ENCODE measurements at regions not wholly inside any gene's neighbourhood (a gene's known extent, or its start where the extent isn't known, plus 50 kb on each side); places are given as distances from the start of the nearest gene placed in this dataset.

GRCh38 chr3:104989878-104990277, 376.8 kb upstream of the ALCAM start:
- H3K4me3 ChIP-seq (ENCODE audit: low read length in 2 of 2): no peak overlapping the region
- no CpG with 5 or more reads among the region's 1 CpG for WGBS, 2 donors (ENCODE audit: extremely low coverage in 2 of 2, insufficient read length in 2 of 2, insufficient replicate concordance in 1 of 2)
- no peak overlapping the region for H3K23ac ChIP-seq (ENCODE audit: low read depth, low read length, poor library complexity)
- no peak overlapping the region for H3K4ac ChIP-seq (ENCODE audit: low read length)
- no peak overlapping the region for H3K9ac ChIP-seq (ENCODE audit: low read depth, low read length, poor library complexity)
- no peak overlapping the region for H3K27ac ChIP-seq (replicated peaks; ENCODE audit: low read length)
- no peak overlapping the region for H3K14ac ChIP-seq (ENCODE audit: low read length)
- no peak overlapping the region for H3K4me2 ChIP-seq (ENCODE audit: insufficient read depth, low read length, poor library complexity, severe bottlenecking)
- no peak overlapping the region for H2BK15ac ChIP-seq (ENCODE audit: low read length)
- no peaks in the 10 kb centered on the region for H3K27me3 ChIP-seq (ENCODE audit: control insufficient read depth in 3 of 3, insufficient read depth in 3 of 3, low read depth in 1 of 3, low read length in 3 of 3)
- no peak overlapping the region for H2BK5ac ChIP-seq (ENCODE audit: low read length)
- H3K4me1 ChIP-seq (ENCODE audit: control insufficient read depth in 2 of 2, insufficient read depth in 1 of 2, low read depth in 1 of 2, low read length in 2 of 2): no peaks in the 10 kb centered on the region
- H4K91ac ChIP-seq (ENCODE audit: low read depth, low read length, poor library complexity): no peak overlapping the region
- no peak overlapping the region for H2BK120ac ChIP-seq (ENCODE audit: low read depth, low read length)
- no peak overlapping the region for H2AK5ac ChIP-seq (ENCODE audit: low read depth, low read length)
- no peak overlapping the region for H3K18ac ChIP-seq (ENCODE audit: low read length)
- no peak overlapping the region for H4K8ac ChIP-seq (ENCODE audit: low read depth, low read length)
- no peak overlapping the region for H2BK12ac ChIP-seq (ENCODE audit: low read length)
- no peak overlapping the region for H2AFZ ChIP-seq (ENCODE audit: low read length)
- no peaks in the 10 kb centered on the region for H3K79me1 ChIP-seq (ENCODE audit: low read depth, low read length)
- no peak for DNase-seq (ENCODE audit: low spot score)
- no peaks in the 10 kb centered on the region for H3K36me3 ChIP-seq (replicated peaks in 1 of 2; ENCODE audit: control insufficient read depth in 2 of 2, insufficient read depth in 2 of 2, low read length in 2 of 2)
- no peaks in the 10 kb centered on the region for H3K9me3 ChIP-seq (replicated peaks in 1 of 2; ENCODE audit: control insufficient read depth in 2 of 2, insufficient read depth in 1 of 2, low read depth in 1 of 2, low read length in 2 of 2)

GRCh38 chr3:104990758-104991157, 376.0 kb upstream of the ALCAM start:
- H3K23ac ChIP-seq (ENCODE audit: low read depth, low read length, poor library complexity): no peak overlapping the region
- no peak overlapping the region for H3K27ac ChIP-seq (replicated peaks; ENCODE audit: low read length)
- no peak overlapping the region for H4K91ac ChIP-seq (ENCODE audit: low read depth, low read length, poor library complexity)
- no peak for DNase-seq (ENCODE audit: low spot score)
- H2BK15ac ChIP-seq (ENCODE audit: low read length): no peak overlapping the region
- H2BK5ac ChIP-seq (ENCODE audit: low read length): no peak overlapping the region
- no peak overlapping the region for H3K14ac ChIP-seq (ENCODE audit: low read length)
- H2AFZ ChIP-seq (ENCODE audit: low read length): no peak overlapping the region
- no peaks in the 10 kb centered on the region for H3K4me1 ChIP-seq (ENCODE audit: control insufficient read depth in 2 of 2, insufficient read depth in 1 of 2, low read depth in 1 of 2, low read length in 2 of 2)
- no peak overlapping the region for H3K9ac ChIP-seq (ENCODE audit: low read depth, low read length, poor library complexity)
- no peak overlapping the region for H3K18ac ChIP-seq (ENCODE audit: low read length)
- H3K4me3 ChIP-seq (ENCODE audit: low read length in 2 of 2): no peak overlapping the region
- H4K8ac ChIP-seq (ENCODE audit: low read depth, low read length): no peak overlapping the region
- no peak overlapping the region for H2BK12ac ChIP-seq (ENCODE audit: low read length)
- WGBS, 2 donors (ENCODE audit: extremely low coverage in 2 of 2, insufficient read length in 2 of 2, insufficient replicate concordance in 1 of 2): no CpG with 5 or more reads among the region's 2 CpGs
- H3K9me3 ChIP-seq (replicated peaks in 1 of 2; ENCODE audit: control insufficient read depth in 2 of 2, insufficient read depth in 1 of 2, low read depth in 1 of 2, low read length in 2 of 2): no peaks in the 10 kb centered on the region
- no peak overlapping the region for H3K4ac ChIP-seq (ENCODE audit: low read length)
- H3K79me1 ChIP-seq (ENCODE audit: low read depth, low read length): no peaks in the 10 kb centered on the region
- no peak overlapping the region for H2AK5ac ChIP-seq (ENCODE audit: low read depth, low read length)
- no peak overlapping the region for H2BK120ac ChIP-seq (ENCODE audit: low read depth, low read length)
- no peak overlapping the region for H3K4me2 ChIP-seq (ENCODE audit: insufficient read depth, low read length, poor library complexity, severe bottlenecking)
- no peaks in the 10 kb centered on the region for H3K27me3 ChIP-seq (ENCODE audit: control insufficient read depth in 3 of 3, insufficient read depth in 3 of 3, low read depth in 1 of 3, low read length in 3 of 3)
- H3K36me3 ChIP-seq (replicated peaks in 1 of 2; ENCODE audit: control insufficient read depth in 2 of 2, insufficient read depth in 2 of 2, low read length in 2 of 2): no peaks in the 10 kb centered on the region

- H3K36me3 ChIP-seq (replicated peaks in 1 of 2; ENCODE audit: control insufficient read depth in 2 of 2, insufficient read depth in 2 of 2, low read length in 2 of 2): no peaks in the 10 kb centered on the region
- no peaks in the 10 kb centered on the region for H3K4me1 ChIP-seq (ENCODE audit: control insufficient read depth in 2 of 2, insufficient read depth in 1 of 2, low read depth in 1 of 2, low read length in 2 of 2)
- H4K91ac ChIP-seq (ENCODE audit: low read depth, low read length, poor library complexity): no peak overlapping the region
- H4K8ac ChIP-seq (ENCODE audit: low read depth, low read length): no peak overlapping the region
- no peak overlapping the region for H3K18ac ChIP-seq (ENCODE audit: low read length)
- no peak overlapping the region for H3K27ac ChIP-seq (replicated peaks; ENCODE audit: low read length)
- no peak overlapping the region for H2BK5ac ChIP-seq (ENCODE audit: low read length)
- H2BK120ac ChIP-seq (ENCODE audit: low read depth, low read length): no peak overlapping the region
- H3K4me3 ChIP-seq (ENCODE audit: low read length in 2 of 2): no peak overlapping the region
- H3K79me1 ChIP-seq (ENCODE audit: low read depth, low read length): no peaks in the 10 kb centered on the region
- no peak overlapping the region for H3K4me2 ChIP-seq (ENCODE audit: insufficient read depth, low read length, poor library complexity, severe bottlenecking)
- WGBS, 2 donors (ENCODE audit: extremely low coverage in 2 of 2, insufficient read length in 2 of 2, insufficient replicate concordance in 1 of 2): no CpG with 5 or more reads among the region's 3 CpGs
- DNase-seq (ENCODE audit: low spot score): no peak
- peak overlapping the region; percentile 50 for H2AFZ ChIP-seq (ENCODE audit: low read length)
- H3K9me3 ChIP-seq (replicated peaks in 1 of 2; ENCODE audit: control insufficient read depth in 2 of 2, insufficient read depth in 1 of 2, low read depth in 1 of 2, low read length in 2 of 2): peaks cover 0 to 3% of the 10 kb centered on the region in 2 donors
- no peak overlapping the region for H2BK12ac ChIP-seq (ENCODE audit: low read length)
- H2BK15ac ChIP-seq (ENCODE audit: low read length): no peak overlapping the region
- no peaks in the 10 kb centered on the region for H3K27me3 ChIP-seq (ENCODE audit: control insufficient read depth in 3 of 3, insufficient read depth in 3 of 3, low read depth in 1 of 3, low read length in 3 of 3)
- H3K23ac ChIP-seq (ENCODE audit: low read depth, low read length, poor library complexity): no peak overlapping the region
- H2AK5ac ChIP-seq (ENCODE audit: low read depth, low read length): no peak overlapping the region
- H3K9ac ChIP-seq (ENCODE audit: low read depth, low read length, poor library complexity): no peak overlapping the region
- H3K4ac ChIP-seq (ENCODE audit: low read length): no peak overlapping the region
- no peak overlapping the region for H3K14ac ChIP-seq (ENCODE audit: low read length)
Measured at GRCh38 chr3:104992676-104993075, 374.0 kb upstream of the ALCAM start.

- H3K4me2 ChIP-seq (ENCODE audit: insufficient read depth, low read length, poor library complexity, severe bottlenecking): no peak overlapping the region
- H2AFZ ChIP-seq (ENCODE audit: low read length): no peak overlapping the region
- no peaks in the 10 kb centered on the region for H3K4me1 ChIP-seq (ENCODE audit: control insufficient read depth in 2 of 2, insufficient read depth in 1 of 2, low read depth in 1 of 2, low read length in 2 of 2)
- H4K8ac ChIP-seq (ENCODE audit: low read depth, low read length): no peak overlapping the region
- H3K4me3 ChIP-seq (ENCODE audit: low read length in 2 of 2): no peak overlapping the region
- no peaks in the 10 kb centered on the region for H3K27me3 ChIP-seq (ENCODE audit: control insufficient read depth in 3 of 3, insufficient read depth in 3 of 3, low read depth in 1 of 3, low read length in 3 of 3)
- H3K9ac ChIP-seq (ENCODE audit: low read depth, low read length, poor library complexity): no peak overlapping the region
- no peak overlapping the region for H2BK5ac ChIP-seq (ENCODE audit: low read length)
- H2BK15ac ChIP-seq (ENCODE audit: low read length): no peak overlapping the region
- no peaks in the 10 kb centered on the region for H3K9me3 ChIP-seq (replicated peaks in 1 of 2; ENCODE audit: control insufficient read depth in 2 of 2, insufficient read depth in 1 of 2, low read depth in 1 of 2, low read length in 2 of 2)
- H3K23ac ChIP-seq (ENCODE audit: low read depth, low read length, poor library complexity): no peak overlapping the region
- no peak overlapping the region for H3K18ac ChIP-seq (ENCODE audit: low read length)
- no peak overlapping the region for H2AK5ac ChIP-seq (ENCODE audit: low read depth, low read length)
- H3K79me1 ChIP-seq (ENCODE audit: low read depth, low read length): no peaks in the 10 kb centered on the region
- H3K14ac ChIP-seq (ENCODE audit: low read length): no peak overlapping the region
- no peak overlapping the region for H3K27ac ChIP-seq (replicated peaks; ENCODE audit: low read length)
- H2BK12ac ChIP-seq (ENCODE audit: low read length): no peak overlapping the region
- H2BK120ac ChIP-seq (ENCODE audit: low read depth, low read length): no peak overlapping the region
- no peak overlapping the region for H4K91ac ChIP-seq (ENCODE audit: low read depth, low read length, poor library complexity)
- H3K36me3 ChIP-seq (replicated peaks in 1 of 2; ENCODE audit: control insufficient read depth in 2 of 2, insufficient read depth in 2 of 2, low read length in 2 of 2): no peaks in the 10 kb centered on the region
- DNase-seq (ENCODE audit: low spot score): no peak
- H3K4ac ChIP-seq (ENCODE audit: low read length): no peak overlapping the region
Measured at GRCh38 chr3:105006164-105006563, 360.5 kb upstream of the ALCAM start.
